HCEC 1CT (cell line): ENCODE measurements at regions not wholly inside any gene's neighbourhood (a gene's known extent, or its start where the extent isn't known, plus 50 kb on each side); places are given as distances from the start of the nearest gene placed in this dataset.
"Not testable (repeated sequence)": the region's sequence is repeated elsewhere in the genome, so short reads cannot be mapped to it uniquely, and the experiment has no call there.

Experiments
- DNase-seq: peaks from one replicate; pipeline ENCODE4 v3.0.0-alpha.2; 2017

DNA sequence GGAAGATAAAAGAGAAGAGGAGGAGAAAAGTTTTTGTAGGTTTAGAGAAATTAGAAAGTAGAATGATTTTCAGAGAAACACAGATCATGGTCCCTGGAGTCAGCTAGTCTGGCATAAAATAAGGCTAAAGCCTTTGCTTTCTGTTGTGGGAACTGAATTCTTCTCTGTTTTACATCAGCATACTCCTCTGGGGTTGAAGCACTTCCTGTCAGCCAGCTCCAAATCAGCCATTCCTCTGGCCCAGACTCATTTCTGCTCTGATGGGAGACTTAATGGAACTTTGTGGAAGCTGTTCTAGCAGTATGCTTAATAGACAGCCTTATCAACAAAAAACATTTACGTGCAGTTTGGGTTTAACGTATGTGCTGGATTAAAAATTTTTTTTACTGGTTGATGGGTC is 143.2 kb downstream of the HMHB1 start:
- no peak for DNase-seq

GRCh38 chr5:143957455-143957854 is 145.5 kb downstream of the HMHB1 start:
- DNase-seq, result no peak

GRCh38 chr5:143962201-143962600 is 150.2 kb downstream of the HMHB1 start:
- no peak for DNase-seq

GRCh38 chr5:143964919-143965318 is 153.0 kb downstream of the HMHB1 start:
- DNase-seq, result peak; percentile 45

DNA sequence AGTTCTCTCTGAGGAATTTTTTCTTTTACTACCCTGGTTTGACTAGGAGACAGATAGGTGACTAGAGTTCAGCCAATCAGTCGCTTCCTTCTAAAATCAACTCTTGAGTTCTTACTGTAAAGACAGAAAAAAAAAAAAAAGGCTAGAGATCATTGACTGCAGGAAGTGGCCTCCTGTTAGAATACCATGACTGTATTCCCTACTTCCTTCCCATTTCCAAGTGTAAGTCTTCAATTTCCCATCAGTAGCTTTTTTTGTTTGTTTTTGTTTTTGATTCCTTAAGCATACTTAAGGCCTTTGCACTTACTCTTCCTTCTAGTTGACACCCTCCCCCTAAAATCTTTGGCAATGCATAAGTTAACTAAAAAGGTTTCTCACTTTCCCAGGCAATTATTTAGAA is 154.3 kb downstream of the HMHB1 start:
- no peak for DNase-seq

- DNase-seq, result peak; percentile 93
Measured at GRCh38 chr5:143968071-143968878, 156.3 kb downstream of the HMHB1 start.

GRCh38 chr5:143970159-143970558 is 158.2 kb downstream of the HMHB1 start:
- DNase-seq, result no peak

- DNase-seq, result no peak
Measured at GRCh38 chr5:143972068-143972467, 160.1 kb downstream of the HMHB1 start.

GRCh38 chr5:143976055-143976454 is 164.1 kb downstream of the HMHB1 start:
- peak; percentile 39 for DNase-seq

DNA sequence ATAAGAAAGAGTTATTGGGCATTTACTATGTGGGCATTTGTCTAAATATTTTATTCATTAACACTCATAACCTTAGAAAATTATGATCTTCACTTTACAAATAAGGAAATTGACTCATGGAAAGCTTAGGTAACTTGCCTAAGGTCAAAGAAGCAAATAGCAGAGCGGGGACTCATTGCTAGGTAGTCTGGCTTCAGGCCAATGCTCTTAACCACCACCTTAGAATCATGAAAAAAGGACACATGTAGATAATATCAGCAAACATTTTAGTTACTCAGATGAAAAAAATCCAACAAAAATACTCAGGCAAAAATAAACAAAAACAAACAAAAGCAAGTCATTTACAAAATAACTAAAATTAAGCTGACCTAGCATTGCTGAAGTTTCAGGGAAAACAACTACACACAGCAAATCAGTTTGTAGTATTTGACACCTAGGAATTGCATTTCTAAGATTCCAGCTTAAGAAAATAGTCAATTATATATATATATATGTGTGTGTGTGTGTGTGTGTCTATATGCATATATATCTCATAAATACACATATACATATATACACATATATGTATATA is 166.0 kb downstream of the HMHB1 start:
- peak; percentile 50 for DNase-seq

- peak; percentile 53 for DNase-seq
Measured at GRCh38 chr5:143979044-143979690, 167.2 kb downstream of the HMHB1 start.

DNA sequence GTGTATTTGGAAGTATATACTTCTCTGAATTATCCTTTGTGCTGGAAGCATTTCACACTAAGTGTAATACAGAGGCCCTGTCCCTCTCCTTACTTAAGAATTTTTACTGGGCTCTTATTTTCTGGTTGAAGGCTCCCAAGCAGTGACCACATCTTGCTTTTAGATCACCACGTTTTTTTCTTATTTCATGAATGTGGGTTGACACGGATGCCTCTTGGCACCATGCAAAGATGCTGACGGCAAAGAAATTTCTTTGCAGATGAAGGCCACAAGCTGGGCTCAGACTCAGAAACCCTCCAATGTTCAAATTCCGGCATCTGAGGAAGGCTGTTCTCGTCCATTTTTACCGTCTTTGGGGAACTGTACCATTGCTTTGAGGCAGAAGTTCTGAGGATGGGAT is 168.5 kb downstream of the HMHB1 start:
- no peak for DNase-seq

DNA sequence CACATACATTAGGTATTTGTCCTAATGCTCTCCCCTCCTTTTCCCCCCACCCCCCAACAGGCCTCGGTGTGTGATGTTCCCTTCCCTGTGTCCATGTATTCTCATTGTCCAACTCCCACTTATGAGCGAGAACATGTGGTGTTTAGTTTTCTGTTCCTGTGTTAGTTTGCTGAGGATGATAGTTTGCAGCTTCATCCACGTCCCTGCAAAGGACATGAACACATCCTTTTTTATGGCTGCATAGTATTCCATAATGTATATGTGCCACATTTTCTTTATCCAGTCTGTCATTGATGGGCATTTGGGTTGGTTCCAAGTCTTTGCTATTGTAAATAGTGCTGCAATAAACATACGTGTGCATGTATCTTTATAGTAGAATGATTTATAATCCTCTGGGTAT is 171.0 kb downstream of the HMHB1 start:
- DNase-seq, result not testable (repeated sequence)

DNA sequence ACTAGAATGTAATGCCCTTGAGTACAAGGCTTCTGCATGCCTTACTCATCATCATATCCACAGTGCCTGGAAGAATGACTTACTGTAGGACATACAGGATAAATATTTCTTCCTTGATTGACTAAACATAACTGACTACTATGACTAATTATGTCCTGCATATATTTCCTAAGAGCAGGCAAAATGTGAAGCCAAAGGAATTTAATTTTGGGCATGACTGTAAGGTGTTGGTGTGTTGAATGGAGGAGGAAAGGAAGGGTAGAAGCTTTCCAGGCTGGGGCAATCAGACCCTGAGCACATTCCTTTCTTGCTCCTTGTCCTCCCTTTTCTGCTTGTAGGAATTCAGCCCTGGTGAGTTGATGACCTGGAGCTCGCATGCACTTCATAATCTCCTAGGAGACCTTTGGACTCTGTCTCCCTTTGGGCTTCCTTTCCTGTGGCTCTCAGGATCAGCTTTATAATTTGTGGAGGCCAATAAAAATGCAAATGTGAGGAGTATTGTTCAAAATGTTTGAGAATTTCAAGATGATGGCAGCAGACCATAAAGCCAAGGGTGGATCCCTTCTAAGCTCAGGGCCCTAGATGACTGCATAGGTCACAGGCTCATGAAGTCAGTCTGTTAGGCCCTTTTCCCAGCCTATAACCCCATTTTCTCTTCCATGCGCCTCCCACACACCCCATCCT is 174.0 kb downstream of the HMHB1 start:
- peak; percentile 97 for DNase-seq

GRCh38 chr5:143986516-143987212 is 174.7 kb downstream of the HMHB1 start:
- DNase-seq, result peak; percentile 81

GRCh38 chr5:143987264-143987663 is 175.3 kb downstream of the HMHB1 start:
- no peak for DNase-seq

- DNase-seq, result no peak
Measured at GRCh38 chr5:143987751-143988560, 176.0 kb downstream of the HMHB1 start.

DNA sequence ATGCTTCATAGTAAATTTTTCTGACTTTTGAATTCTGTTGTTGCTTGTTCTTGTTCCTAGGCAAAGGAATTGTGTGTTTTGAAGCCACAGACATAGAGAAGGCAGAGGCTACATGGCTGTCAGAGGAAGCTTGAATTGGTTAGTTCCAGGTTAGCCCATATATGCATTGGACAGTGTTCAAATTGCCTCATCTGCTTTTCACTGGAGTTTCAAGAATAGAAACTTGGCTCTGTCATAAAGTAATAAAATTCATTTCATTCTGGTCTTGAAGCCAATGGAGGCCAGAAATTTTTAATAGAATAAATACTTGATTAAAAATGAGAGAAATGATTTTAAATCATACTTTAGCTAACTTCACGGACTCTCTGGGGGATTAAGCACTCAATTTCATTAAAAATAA is 178.0 kb downstream of the YIPF5 start:
- DNase-seq, result no peak

- DNase-seq, result no peak
Measured at GRCh38 chr5:144002876-144003275, 167.6 kb downstream of the YIPF5 start.

- peak; percentile 86 for DNase-seq
Measured at GRCh38 chr5:144003636-144004035, 166.8 kb downstream of the YIPF5 start.

DNA sequence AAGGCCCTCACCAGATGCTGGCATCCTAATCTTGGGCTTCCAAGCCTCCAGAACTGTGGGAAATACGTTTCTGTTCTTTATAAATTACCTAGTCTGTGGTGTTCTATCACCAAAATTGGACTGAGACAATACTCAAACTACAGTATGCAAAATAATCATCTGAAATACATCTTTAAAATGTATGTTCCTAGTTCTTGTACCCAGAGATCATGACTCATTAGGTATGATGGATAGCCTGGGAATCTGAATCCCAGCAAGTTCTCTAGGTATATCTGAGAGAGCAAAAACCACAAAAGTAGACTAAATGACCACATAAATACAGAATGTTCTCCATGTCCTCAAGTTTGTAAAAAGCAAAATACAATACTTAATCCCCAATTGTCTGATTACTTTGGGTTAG is 166.3 kb downstream of the YIPF5 start:
- peak; percentile 85 for DNase-seq

DNA sequence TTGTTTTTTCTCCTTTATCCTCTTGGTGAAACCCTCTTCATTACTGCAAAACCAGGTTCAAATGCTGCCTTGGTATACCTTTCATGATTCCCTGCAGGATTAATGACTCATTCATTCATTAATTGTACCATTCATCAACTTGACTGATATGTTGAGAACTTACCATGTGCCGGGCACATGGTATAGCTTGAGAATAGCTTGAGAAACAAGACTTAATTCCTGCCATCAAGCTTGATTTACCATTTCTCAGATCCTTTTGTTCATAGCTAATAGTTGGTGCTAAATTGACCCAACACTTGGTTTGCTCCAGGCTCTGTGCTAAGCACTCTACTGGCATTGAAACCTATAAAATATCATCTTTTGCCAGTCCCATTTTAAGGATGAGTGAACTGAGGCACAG is 165.7 kb downstream of the YIPF5 start:
- DNase-seq, result no peak
